Activated naive CD8-positive, alpha-beta T cell treated with anti-CD3 and anti-CD28 coated beads, Interleukin-2, amount 50 U/mL, for 16 hours (primary cell): ENCODE measurements at regions not wholly inside any gene's neighbourhood (a gene's known extent, or its start where the extent isn't known, plus 50 kb on each side); places are given as distances from the start of the nearest gene placed in this dataset.

Experiments
- DNase-seq: peaks from one replicate; pipeline ENCODE4 v3.0.0-alpha.2; 2020; ENCODE audit warnings: low read depth, low spot score

GRCh38 chr5:40389591-40389990 is 290.1 kb upstream of the PTGER4 start:
- no peak for DNase-seq

- DNase-seq = no peak
These were observed 293.4 kb upstream of the PTGER4 start for GRCh38 chr5:40386289-40386688.

GRCh38 chr5:40385544-40385943 is 294.2 kb upstream of the PTGER4 start:
- no peak for DNase-seq

- DNase-seq = no peak
These were observed 294.8 kb upstream of the PTGER4 start for GRCh38 chr5:40384782-40385390.

GRCh38 chr5:40383749-40384651 is 295.7 kb upstream of the PTGER4 start:
- no peak for DNase-seq

- no peak for DNase-seq
These were observed 297.9 kb upstream of the PTGER4 start for GRCh38 chr5:40381676-40382363.

GRCh38 chr5:40381016-40381415 is 298.7 kb upstream of the PTGER4 start:
- no peak for DNase-seq

GRCh38 chr5:40378396-40379177 is 301.1 kb upstream of the PTGER4 start:
- no peak for DNase-seq

- no peak for DNase-seq
These were observed 303.1 kb upstream of the PTGER4 start for GRCh38 chr5:40376566-40376965.

GRCh38 chr5:40374853-40375252 is 304.9 kb upstream of the PTGER4 start:
- DNase-seq = no peak

GRCh38 chr5:40368200-40368599 is 311.5 kb upstream of the PTGER4 start:
- DNase-seq = no peak

- DNase-seq = no peak
These were observed 312.5 kb upstream of the PTGER4 start for GRCh38 chr5:40367255-40367654.

GRCh38 chr5:40365342-40366330 is 314.1 kb upstream of the PTGER4 start:
- DNase-seq = no peak

- DNase-seq = no peak
These were observed 315.3 kb upstream of the PTGER4 start for GRCh38 chr5:40364441-40364840.

- no peak for DNase-seq
These were observed 318.3 kb upstream of the PTGER4 start for GRCh38 chr5:40361378-40361777.

- DNase-seq = no peak
These were observed 319.0 kb upstream of the PTGER4 start for GRCh38 chr5:40360685-40361084.

GRCh38 chr5:40359832-40360231 is 319.9 kb upstream of the PTGER4 start:
- DNase-seq = no peak

GRCh38 chr5:40359093-40359492 is 320.6 kb upstream of the PTGER4 start:
- DNase-seq = no peak

GRCh38 chr5:40356248-40356647 is 323.5 kb upstream of the PTGER4 start:
- DNase-seq = no peak

GRCh38 chr5:40355846-40356245 is 323.9 kb upstream of the PTGER4 start:
- no peak for DNase-seq

- no peak for DNase-seq
These were observed 324.5 kb upstream of the PTGER4 start for GRCh38 chr5:40355181-40355580.
